Parathyroid adenoma (tissue), 2 donors: ENCODE measurements at regions not wholly inside any gene's neighbourhood (a gene's known extent, or its start where the extent isn't known, plus 50 kb on each side); places are given as distances from the start of the nearest gene placed in this dataset.

Experiments
- H2AFZ ChIP-seq: fragments of 300-600 bp; sonication (generic); one replicate; pipeline ENCODE4 v1.7.0; 2017; ENCODE audit warnings: antibody characterized with exemption, mild to moderate bottlenecking
- H3K27ac ChIP-seq: fragments of 300-600 bp; sonication (generic); one replicate; pipeline ENCODE4 v1.7.0; 2017
- H3K27me3 ChIP-seq: fragments of 300-600 bp; sonication (generic); one replicate; pipeline ENCODE4 v1.7.0; 2017; ENCODE audit warnings: low read length; ENCODE audit not compliant: control insufficient read depth, insufficient read depth
- H3K36me3 ChIP-seq: fragments of 300-600 bp; sonication (generic); one replicate; pipeline ENCODE4 v1.7.0; 2017; ENCODE audit warnings: low read length; ENCODE audit not compliant: control insufficient read depth, insufficient read depth
- H3K4me1 ChIP-seq: fragments of 300-600 bp; sonication (generic); one replicate; pipeline ENCODE4 v1.7.0; 2017; ENCODE audit warnings: control low read depth
- H3K4me2 ChIP-seq: fragments of 300-600 bp; sonication (generic); one replicate; pipeline ENCODE4 v1.7.0; 2017; ENCODE audit warnings: low read length
- H3K4me3 ChIP-seq: fragments of 300-600 bp; sonication (generic); one replicate; pipeline ENCODE4 v1.7.0; 2017; ENCODE audit warnings: low read depth, low read length
- H3K79me2 ChIP-seq: fragments of 300-600 bp; sonication (generic); one replicate; pipeline ENCODE4 v1.7.0; 2017; ENCODE audit warnings: control low read depth
- H3K9ac ChIP-seq: fragments of 300-600 bp; sonication (generic); one replicate; pipeline ENCODE4 v1.7.0; 2017; ENCODE audit warnings: mild to moderate bottlenecking
- H3K9me3 ChIP-seq: fragments of 300-600 bp; sonication (generic); one replicate; pipeline ENCODE4 v1.7.0; 2017; ENCODE audit warnings: low read length; ENCODE audit not compliant: control insufficient read depth
- CTCF ChIP-seq: fragments of 300-600 bp; sonication (generic); IDR thresholded peaks from one replicate; pipeline ENCODE4 v1.7.0; 2017; ENCODE audit warnings: antibody characterized with exemption, mild to moderate bottlenecking
- donor health status: primary hyperparathyroidism.

GRCh38 chr5:98144116-98144515 is 629.3 kb upstream of the RGMB start:
- no peaks in the 10 kb centered on the region for H3K79me2 ChIP-seq
- no peak overlapping the region for H3K27ac ChIP-seq
- no peak overlapping the region for H3K4me3 ChIP-seq
- H3K4me1 ChIP-seq: no peaks in the 10 kb centered on the region
- no peak overlapping the region for H2AFZ ChIP-seq
- H3K36me3 ChIP-seq: no peaks in the 10 kb centered on the region
- no peak overlapping the region for H3K9ac ChIP-seq
- H3K9me3 ChIP-seq: no peaks in the 10 kb centered on the region
- TF ChIP-seq CTCF: no peak
- H3K4me2 ChIP-seq: no peak overlapping the region
- no peaks in the 10 kb centered on the region for H3K27me3 ChIP-seq

- Histone ChIP-seq H3K36me3 (no peaks in the 10 kb centered on the region), H3K4me1 (no peaks in the 10 kb centered on the region), H3K4me2 (no peak overlapping the region), H3K4me3 (no peak overlapping the region), H3K27ac (no peak overlapping the region), H3K9ac (no peak overlapping the region), H2AFZ (no peak overlapping the region), H3K9me3 (no peaks in the 10 kb centered on the region), H3K79me2 (no peaks in the 10 kb centered on the region), H3K27me3 (no peaks in the 10 kb centered on the region)
- no peak for TF ChIP-seq CTCF
Measured at GRCh38 chr5:98144710-98145109, 628.8 kb upstream of the RGMB start.

GRCh38 chr5:98157368-98157767 is 616.1 kb upstream of the RGMB start:
- H2AFZ ChIP-seq: no peak overlapping the region
- no peaks in the 10 kb centered on the region for H3K9me3 ChIP-seq
- no peaks in the 10 kb centered on the region for H3K4me1 ChIP-seq
- H3K79me2 ChIP-seq: no peaks in the 10 kb centered on the region
- no peaks in the 10 kb centered on the region for H3K36me3 ChIP-seq
- H3K27ac ChIP-seq: no peak overlapping the region
- no peak overlapping the region for H3K4me3 ChIP-seq
- H3K4me2 ChIP-seq: no peak overlapping the region
- no peak for TF ChIP-seq CTCF
- no peaks in the 10 kb centered on the region for H3K27me3 ChIP-seq
- no peak overlapping the region for H3K9ac ChIP-seq

- H3K79me2 ChIP-seq: no peaks in the 10 kb centered on the region
- H3K4me3 ChIP-seq: no peak overlapping the region
- H3K9me3 ChIP-seq: no peaks in the 10 kb centered on the region
- no peak overlapping the region for H3K4me2 ChIP-seq
- no peaks in the 10 kb centered on the region for H3K36me3 ChIP-seq
- no peak overlapping the region for H3K9ac ChIP-seq
- no peak overlapping the region for H2AFZ ChIP-seq
- no peak overlapping the region for H3K27ac ChIP-seq
- no peaks in the 10 kb centered on the region for H3K4me1 ChIP-seq
- TF ChIP-seq CTCF: no peak
- no peaks in the 10 kb centered on the region for H3K27me3 ChIP-seq
Measured at GRCh38 chr5:98158440-98158839, 615.0 kb upstream of the RGMB start.

GRCh38 chr5:98163796-98164493 is 609.5 kb upstream of the RGMB start:
- Histone ChIP-seq H3K9ac (no peak overlapping the region), H3K36me3 (no peaks in the 10 kb centered on the region), H3K4me2 (no peak overlapping the region), H3K9me3 (no peaks in the 10 kb centered on the region), H3K27me3 (no peaks in the 10 kb centered on the region), H2AFZ (no peak overlapping the region), H3K27ac (no peak overlapping the region), H3K79me2 (no peaks in the 10 kb centered on the region), H3K4me3 (no peak overlapping the region), H3K4me1 (no peaks in the 10 kb centered on the region)
- no peak for TF ChIP-seq CTCF
